Pancreas (tissue), 10 donors: ENCODE measurements at regions not wholly inside any gene's neighbourhood (a gene's known extent, or its start where the extent isn't known, plus 50 kb on each side); places are given as distances from the start of the nearest gene placed in this dataset.

Experiments used
- ATAC-seq, 4 donors: fragments of 200-7000 bp; cut with Tn5 transposase; one replicate each; pipeline versions ENCODE4 v1.8.0 to v1.9.1; 2020; ENCODE audit warnings: mild to moderate bottlenecking in 4 of 4, moderate library complexity in 4 of 4
- DNase-seq, 6 donors: peaks; one replicate each; pipeline ENCODE4 v3.0.0-alpha.2; 2020
- FAIRE-seq: peaks from 2 replicates; lab custom pipeline; 2012; peaks lifted over from hg19 to GRCh38; lab: Jason Lieb, UNC
- H3K27ac ChIP-seq, 4 donors: fragments of 200-600 bp; sonication (generic); 1 replicate in 3 of 4; 2 replicates in 1 of 4; pipeline versions ENCODE4 v1.5.0 to v1.8.0; 2020
- H3K27me3 ChIP-seq, 4 donors: fragments of 200-600 bp; one replicate each; pipeline ENCODE4 v1.8.0; 2021
- H3K36me3 ChIP-seq, 3 donors: fragments of 200-600 bp; sonication (generic) in 1 of 3; one replicate each; pipeline versions ENCODE4 v1.5.0 to v1.8.0; 2020 to 2021
- H3K4me1 ChIP-seq, 3 donors: fragments of 200-600 bp; one replicate each; pipeline ENCODE4 v1.8.0; 2021
- H3K4me3 ChIP-seq, 4 donors: fragments of 200-600 bp; sonication (generic) in 2 of 4; one replicate each; pipeline versions ENCODE4 v1.5.0 to v1.8.0; 2020 to 2021
- H3K9me3 ChIP-seq, 4 donors: fragments of 200-600 bp; one replicate each; pipeline ENCODE4 v1.8.0; 2021
- WGBS, 2 donors: extraction: QIAGEN DNeasy Blood & Tissue Kit; methylation state at CpG; one replicate each; pipeline ENCODE4 v1.1.7; 2013; 5-methylcytosine and 5-hydroxymethylcytosine counted together
- intact Hi-C, 3 donors: fragments of 100-400 bp; cut with DNase I; formaldehyde crosslinking; loops; one replicate each; pipeline versions ENCODE4 v1.11.1 to v1.14.2; 2022
- TF ChIP-seq, protein P1 (sequence below), 4 donors: fragments of 200-600 bp; sonication (generic) in 3 of 4; IDR thresholded peaks; one replicate each; pipeline versions ENCODE4 v1.5.0 to v1.8.0; 2021; ENCODE audit warnings: antibody characterized with exemption in 4 of 4
- donor health status: healthy with polysubstance abuse.
- donor health status: DM: no; HTN: no; CAD: no; lungs with moderate emphysema.
- donor health status: DM: no; HTN: no; CAD: no.
- donor health status: control.
- donor health status: control.
- donor health status: Bipolar disorder and iron deficiency.
- donor health status: DM: yes; HTN: yes; CAD: no.
- donor health status: DM: no; HTN: no; CAD: no.
- donor health status: DM: no; HTN: no; CAD: no.
- donor health status: DM: yes; HTN: yes; CAD: no.

- H3K27ac ChIP-seq = no peak overlapping the region
- TF ChIP-seq, protein P1, sequence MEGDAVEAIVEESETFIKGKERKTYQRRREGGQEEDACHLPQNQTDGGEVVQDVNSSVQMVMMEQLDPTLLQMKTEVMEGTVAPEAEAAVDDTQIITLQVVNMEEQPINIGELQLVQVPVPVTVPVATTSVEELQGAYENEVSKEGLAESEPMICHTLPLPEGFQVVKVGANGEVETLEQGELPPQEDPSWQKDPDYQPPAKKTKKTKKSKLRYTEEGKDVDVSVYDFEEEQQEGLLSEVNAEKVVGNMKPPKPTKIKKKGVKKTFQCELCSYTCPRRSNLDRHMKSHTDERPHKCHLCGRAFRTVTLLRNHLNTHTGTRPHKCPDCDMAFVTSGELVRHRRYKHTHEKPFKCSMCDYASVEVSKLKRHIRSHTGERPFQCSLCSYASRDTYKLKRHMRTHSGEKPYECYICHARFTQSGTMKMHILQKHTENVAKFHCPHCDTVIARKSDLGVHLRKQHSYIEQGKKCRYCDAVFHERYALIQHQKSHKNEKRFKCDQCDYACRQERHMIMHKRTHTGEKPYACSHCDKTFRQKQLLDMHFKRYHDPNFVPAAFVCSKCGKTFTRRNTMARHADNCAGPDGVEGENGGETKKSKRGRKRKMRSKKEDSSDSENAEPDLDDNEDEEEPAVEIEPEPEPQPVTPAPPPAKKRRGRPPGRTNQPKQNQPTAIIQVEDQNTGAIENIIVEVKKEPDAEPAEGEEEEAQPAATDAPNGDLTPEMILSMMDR (IDR thresholded peaks at IDR 0.05) = no peak
- intact Hi-C loops = no loop called here
- FAIRE-seq = no peak
- H3K36me3 ChIP-seq = no peaks in the 10 kb centered on the region
- DNase-seq = no peak
- ATAC-seq = no peak
- H3K4me1 ChIP-seq = no peaks in the 10 kb centered on the region
- 82 to 85% methylated on average over 6 of the region's 6 CpGs for WGBS, 2 donors
- no peaks in the 10 kb centered on the region for H3K9me3 ChIP-seq
- H3K4me3 ChIP-seq = no peak overlapping the region
- no peaks in the 10 kb centered on the region for H3K27me3 ChIP-seq
Measured at GRCh38 chr21:26655460-26655859, 82.4 kb upstream of the CYYR1 start.

DNA sequence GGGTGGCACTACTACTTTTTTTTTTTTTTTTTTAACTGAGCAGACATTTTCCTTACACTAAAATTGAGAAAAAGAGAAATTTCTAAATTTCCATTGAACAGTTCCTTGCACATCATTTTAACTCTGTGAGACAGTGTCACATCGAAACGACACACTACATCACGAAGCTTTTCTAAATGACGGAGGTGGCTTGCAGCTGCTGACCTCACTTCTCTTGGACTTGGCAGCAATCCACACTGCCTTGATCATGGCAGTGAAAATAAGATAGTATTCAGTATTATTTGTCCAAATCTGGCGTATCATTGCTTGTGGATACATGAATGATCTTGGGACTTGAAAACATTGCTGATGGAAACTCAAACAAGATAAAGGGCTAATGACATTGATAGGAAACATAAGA is 80.3 kb upstream of the CYYR1 start:
- intact Hi-C loops = no loop called here
- FAIRE-seq (no peak), ATAC-seq (peak in 1 of 4 donors; percentile 43), DNase-seq (no peak)
- 34 to 36% methylated on average over 5 of the region's 5 CpGs for WGBS, 2 donors
- Histone ChIP-seq H3K36me3 (no peaks in the 10 kb centered on the region), H3K27ac (no peak overlapping the region), H3K27me3 (no peaks in the 10 kb centered on the region), H3K4me1 (no peaks in the 10 kb centered on the region), H3K4me3 (no peak overlapping the region), H3K9me3 (no peaks in the 10 kb centered on the region)
- TF ChIP-seq, protein P1 (IDR thresholded peaks at IDR 0.05) = no peak

DNA sequence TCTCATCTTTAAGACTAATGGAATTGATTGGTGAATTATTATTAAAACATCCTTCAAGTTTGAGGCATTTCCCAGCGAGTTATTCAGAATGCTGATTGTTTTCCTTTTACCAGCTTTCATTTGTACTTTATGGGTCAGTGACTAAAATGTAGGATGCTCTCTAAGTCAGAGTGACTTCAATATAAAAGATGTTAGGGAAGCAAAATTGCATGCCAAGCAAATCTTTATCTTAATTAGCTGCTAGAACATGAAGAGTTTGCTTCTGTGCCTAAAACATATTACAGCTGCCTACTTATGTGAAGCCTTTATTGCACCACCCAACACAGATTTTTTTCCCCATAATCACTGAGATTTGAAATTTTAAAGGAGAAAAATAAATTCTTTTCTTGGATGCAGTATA is 79.8 kb upstream of the CYYR1 start:
- intact Hi-C loops = no loop called here
- DNase-seq = no peak
- WGBS, 2 donors = 32 to 39% methylated on average over 1 of the region's 1 CpG
- H3K4me3 ChIP-seq = no peak overlapping the region
- no peak for ATAC-seq
- H3K27ac ChIP-seq = no peak overlapping the region
- no peaks in the 10 kb centered on the region for H3K27me3 ChIP-seq
- H3K9me3 ChIP-seq = no peaks in the 10 kb centered on the region
- H3K36me3 ChIP-seq = no peaks in the 10 kb centered on the region
- H3K4me1 ChIP-seq = no peaks in the 10 kb centered on the region
- FAIRE-seq = no peak
- TF ChIP-seq, protein P1 (IDR thresholded peaks at IDR 0.05) = no peak

GRCh38 chr21:26641062-26641461 is 68.0 kb upstream of the CYYR1 start:
- DNase-seq (no peak), FAIRE-seq (no peak), ATAC-seq (no peak)
- no peaks in the 10 kb centered on the region for H3K36me3 ChIP-seq
- WGBS, 2 donors = 29 to 33% methylated on average over 1 of the region's 1 CpG
- no peak overlapping the region for H3K4me3 ChIP-seq
- TF ChIP-seq, protein P1 (IDR thresholded peaks at IDR 0.05) = no peak
- H3K9me3 ChIP-seq = no peaks in the 10 kb centered on the region
- no peaks in the 10 kb centered on the region for H3K4me1 ChIP-seq
- no peak overlapping the region for H3K27ac ChIP-seq
- no peaks in the 10 kb centered on the region for H3K27me3 ChIP-seq
- intact Hi-C loops = no loop called here

- H3K36me3 ChIP-seq = no peaks in the 10 kb centered on the region
- ATAC-seq (no peak), DNase-seq (no peak), FAIRE-seq (no peak)
- no peak overlapping the region for H3K4me3 ChIP-seq
- H3K27me3 ChIP-seq = no peaks in the 10 kb centered on the region
- no peaks in the 10 kb centered on the region for H3K4me1 ChIP-seq
- WGBS, 2 donors = 66 to 68% methylated on average over 4 of the region's 4 CpGs
- H3K27ac ChIP-seq = no peak overlapping the region
- no peaks in the 10 kb centered on the region for H3K9me3 ChIP-seq
- intact Hi-C loops = no loop called here
- TF ChIP-seq, protein P1 (IDR thresholded peaks at IDR 0.05) = no peak
Measured at GRCh38 chr21:26637201-26637745, 64.2 kb upstream of the CYYR1 start.
